Peyer's patch (tissue), 4 donors: ENCODE measurements at regions not wholly inside any gene's neighbourhood (a gene's known extent, or its start where the extent isn't known, plus 50 kb on each side); places are given as distances from the start of the nearest gene placed in this dataset.
"Not testable (repeated sequence)": the region's sequence is repeated elsewhere in the genome, so short reads cannot be mapped to it uniquely, and the experiment has no call there.

ENCODE experiments used
- POLR2A ChIP-seq, 2 donors: fragments of 450-650 bp; IDR thresholded peaks; one replicate each; pipeline ENCODE4 v1.5.1; 2017; ENCODE audit warnings: antibody characterized with exemption in 2 of 2, mild to moderate bottlenecking in 2 of 2, moderate library complexity in 2 of 2
- TF ChIP-seq, protein P1 (sequence below), 6 experiments: fragments of 450-650 bp in 4 of 6; fragments of 200-600 bp in 2 of 6; sonication (generic) in 1 of 6; IDR thresholded peaks; one replicate each; pipeline ENCODE4 v1.5.1; 2017 to 2019; ENCODE audit warnings: antibody characterized with exemption in 6 of 6, mild to moderate bottlenecking in 3 of 6, moderate library complexity in 1 of 6

DNA sequence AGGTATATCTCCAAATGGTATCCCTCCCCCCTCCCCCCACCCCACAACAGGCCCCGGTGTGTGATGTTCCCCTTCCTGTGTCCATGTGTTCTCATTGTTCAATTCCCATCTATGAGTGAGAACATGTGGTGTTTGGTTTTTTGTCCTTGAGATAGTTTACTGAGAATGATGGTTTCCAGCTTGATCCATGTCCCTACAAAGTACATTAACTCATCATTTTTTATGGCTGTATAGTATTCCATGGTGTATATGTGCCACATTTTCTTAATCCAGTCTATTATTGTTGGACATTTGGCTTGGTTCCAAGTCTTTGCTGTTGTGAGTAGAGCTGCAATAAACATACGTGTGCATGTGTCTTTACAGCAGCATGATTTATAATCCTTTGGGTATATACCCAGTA is 135.8 kb upstream of the DST start:
- TF ChIP-seq, protein P1, sequence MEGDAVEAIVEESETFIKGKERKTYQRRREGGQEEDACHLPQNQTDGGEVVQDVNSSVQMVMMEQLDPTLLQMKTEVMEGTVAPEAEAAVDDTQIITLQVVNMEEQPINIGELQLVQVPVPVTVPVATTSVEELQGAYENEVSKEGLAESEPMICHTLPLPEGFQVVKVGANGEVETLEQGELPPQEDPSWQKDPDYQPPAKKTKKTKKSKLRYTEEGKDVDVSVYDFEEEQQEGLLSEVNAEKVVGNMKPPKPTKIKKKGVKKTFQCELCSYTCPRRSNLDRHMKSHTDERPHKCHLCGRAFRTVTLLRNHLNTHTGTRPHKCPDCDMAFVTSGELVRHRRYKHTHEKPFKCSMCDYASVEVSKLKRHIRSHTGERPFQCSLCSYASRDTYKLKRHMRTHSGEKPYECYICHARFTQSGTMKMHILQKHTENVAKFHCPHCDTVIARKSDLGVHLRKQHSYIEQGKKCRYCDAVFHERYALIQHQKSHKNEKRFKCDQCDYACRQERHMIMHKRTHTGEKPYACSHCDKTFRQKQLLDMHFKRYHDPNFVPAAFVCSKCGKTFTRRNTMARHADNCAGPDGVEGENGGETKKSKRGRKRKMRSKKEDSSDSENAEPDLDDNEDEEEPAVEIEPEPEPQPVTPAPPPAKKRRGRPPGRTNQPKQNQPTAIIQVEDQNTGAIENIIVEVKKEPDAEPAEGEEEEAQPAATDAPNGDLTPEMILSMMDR (IDR thresholded peaks at IDR 0.05), result not testable (repeated sequence)
- TF ChIP-seq POLR2A (IDR thresholded peaks at IDR 0.05), result not testable (repeated sequence)
